ENCODE measurements at regions not wholly inside any gene's neighbourhood (a gene's known extent, or its start where the extent isn't known, plus 50 kb on each side); places are given as distances from the start of the nearest gene placed in this dataset.

- TF ChIP-seq REST (IDR thresholded peaks at IDR 0.05; ENCODE audit: insufficient read depth in 1 of 2, low read depth in 2 of 2, low read length in 2 of 2) = no peak
- TF ChIP-seq SIN3A (IDR thresholded peaks at IDR 0.05; ENCODE audit: borderline replicate concordance, insufficient read depth, low read length) = no peak
- no peak for TF ChIP-seq TAF1 (IDR thresholded peaks at IDR 0.05; ENCODE audit: borderline replicate concordance, insufficient read depth, low read length)
Observed at GRCh38 chr1:29884740-29885139, 648.4 kb downstream of the PTPRU start.

All from PFSK-1 (cell line).